ENCODE measurements at regions not wholly inside any gene's neighbourhood (a gene's known extent, or its start where the extent isn't known, plus 50 kb on each side); places are given as distances from the start of the nearest gene placed in this dataset.

DNA sequence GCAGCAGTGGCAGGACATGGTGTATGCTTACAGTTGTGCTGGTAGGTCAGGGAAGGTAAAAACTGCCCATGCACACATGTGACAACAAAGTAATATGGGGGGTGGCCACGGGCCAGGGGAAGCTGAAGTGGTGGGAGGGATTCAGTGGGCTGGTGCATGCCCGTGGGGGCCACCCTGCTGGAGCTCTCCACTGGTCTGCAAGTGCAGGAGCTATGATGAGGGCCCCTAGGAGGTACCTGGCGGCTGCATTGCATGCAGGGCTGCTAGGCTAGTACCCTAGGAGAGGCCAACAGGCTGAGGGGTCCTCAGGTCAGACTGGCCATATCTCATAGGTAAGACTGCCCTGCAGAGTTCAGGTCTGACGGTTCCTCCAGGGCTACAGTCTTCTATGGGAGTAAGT, 265.9 kb downstream of the NUP35 start:
- DNase-seq: no peak
- Histone ChIP-seq H3K4me3 (replicated peaks in 1 of 3) (no peak overlapping the region), H3K9me3 (no peaks in the 10 kb centered on the region), H3K27me3 (no peaks in the 10 kb centered on the region), H3K4me1 (no peaks in the 10 kb centered on the region), H3K27ac (no peak overlapping the region), H3K36me3 (no peaks in the 10 kb centered on the region)
- 79 to 88% methylated on average over 3 to 4 of the region's 4 CpGs for WGBS, 2 donors
- no peak for TF ChIP-seq POLR2A (IDR thresholded peaks at IDR 0.05)
- TF ChIP-seq, protein P1, sequence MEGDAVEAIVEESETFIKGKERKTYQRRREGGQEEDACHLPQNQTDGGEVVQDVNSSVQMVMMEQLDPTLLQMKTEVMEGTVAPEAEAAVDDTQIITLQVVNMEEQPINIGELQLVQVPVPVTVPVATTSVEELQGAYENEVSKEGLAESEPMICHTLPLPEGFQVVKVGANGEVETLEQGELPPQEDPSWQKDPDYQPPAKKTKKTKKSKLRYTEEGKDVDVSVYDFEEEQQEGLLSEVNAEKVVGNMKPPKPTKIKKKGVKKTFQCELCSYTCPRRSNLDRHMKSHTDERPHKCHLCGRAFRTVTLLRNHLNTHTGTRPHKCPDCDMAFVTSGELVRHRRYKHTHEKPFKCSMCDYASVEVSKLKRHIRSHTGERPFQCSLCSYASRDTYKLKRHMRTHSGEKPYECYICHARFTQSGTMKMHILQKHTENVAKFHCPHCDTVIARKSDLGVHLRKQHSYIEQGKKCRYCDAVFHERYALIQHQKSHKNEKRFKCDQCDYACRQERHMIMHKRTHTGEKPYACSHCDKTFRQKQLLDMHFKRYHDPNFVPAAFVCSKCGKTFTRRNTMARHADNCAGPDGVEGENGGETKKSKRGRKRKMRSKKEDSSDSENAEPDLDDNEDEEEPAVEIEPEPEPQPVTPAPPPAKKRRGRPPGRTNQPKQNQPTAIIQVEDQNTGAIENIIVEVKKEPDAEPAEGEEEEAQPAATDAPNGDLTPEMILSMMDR (IDR thresholded peaks at IDR 0.05): no peak
- intact Hi-C loops (cut with DNase I): no loop called here

DNA sequence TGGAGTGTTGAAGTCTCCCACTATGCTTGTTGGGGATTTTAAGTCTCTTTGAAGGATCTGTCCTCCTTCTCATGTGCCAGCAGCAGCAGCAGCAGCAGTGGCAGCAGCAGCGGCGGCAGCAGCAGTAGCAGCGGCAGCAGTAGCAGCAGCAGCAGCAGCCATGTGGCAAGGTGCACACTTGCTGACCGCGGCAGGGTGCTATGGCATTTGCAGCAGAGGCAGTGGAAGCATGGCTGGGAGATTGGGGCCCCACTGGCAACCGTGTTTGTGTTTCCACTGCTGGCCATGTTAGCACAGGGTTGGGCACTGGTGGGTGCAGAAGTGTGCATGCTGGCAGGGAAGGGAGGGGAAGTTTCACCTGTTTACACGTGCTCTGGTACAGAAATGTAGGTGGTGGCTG, 280.1 kb downstream of the NUP35 start:
- Histone ChIP-seq H3K27me3 (no peaks in the 10 kb centered on the region), H3K4me3 (replicated peaks in 1 of 3) (no peak overlapping the region), H3K9me3 (no peaks in the 10 kb centered on the region), H3K27ac (no peak overlapping the region), H3K36me3 (no peaks in the 10 kb centered on the region), H3K4me1 (no peaks in the 10 kb centered on the region)
- TF ChIP-seq, protein P1 (IDR thresholded peaks at IDR 0.05): no peak
- no peak for TF ChIP-seq POLR2A (IDR thresholded peaks at IDR 0.05)
- WGBS, 2 donors: 91 to 93% methylated on average over 7 of the region's 7 CpGs
- DNase-seq: no peak
- intact Hi-C loops (cut with DNase I): no loop called here

DNA sequence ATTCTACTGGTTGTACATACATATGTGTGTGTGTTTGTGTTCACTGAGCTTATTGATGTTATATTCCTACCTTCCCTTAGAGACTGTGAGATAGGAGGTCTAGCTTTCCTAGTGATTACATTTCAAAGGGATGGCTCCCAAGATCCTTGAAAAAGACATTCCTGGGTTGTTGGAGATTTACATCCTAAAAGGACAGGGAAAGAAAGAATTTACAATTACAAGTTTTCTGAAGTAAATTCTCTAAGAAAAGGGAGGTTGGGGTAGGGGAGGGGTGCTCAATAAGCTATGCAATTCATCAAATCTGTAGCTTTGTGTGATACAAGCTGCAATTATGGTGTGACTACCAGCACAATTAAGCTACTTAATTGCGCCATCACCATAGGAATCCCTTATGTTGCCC, 284.3 kb downstream of the NUP35 start:
- Histone ChIP-seq H3K9me3 (no peaks in the 10 kb centered on the region), H3K36me3 (no peaks in the 10 kb centered on the region), H3K27ac (no peak overlapping the region), H3K4me1 (no peaks in the 10 kb centered on the region), H3K4me3 (replicated peaks in 1 of 3) (no peak overlapping the region), H3K27me3 (no peaks in the 10 kb centered on the region)
- intact Hi-C loops (cut with DNase I): no loop called here
- TF ChIP-seq, protein P1 (IDR thresholded peaks at IDR 0.05): no peak
- no peak for TF ChIP-seq POLR2A (IDR thresholded peaks at IDR 0.05)
- no peak for DNase-seq
- 0% methylated on average over 1 of the region's 1 CpG for WGBS, 2 donors

DNA sequence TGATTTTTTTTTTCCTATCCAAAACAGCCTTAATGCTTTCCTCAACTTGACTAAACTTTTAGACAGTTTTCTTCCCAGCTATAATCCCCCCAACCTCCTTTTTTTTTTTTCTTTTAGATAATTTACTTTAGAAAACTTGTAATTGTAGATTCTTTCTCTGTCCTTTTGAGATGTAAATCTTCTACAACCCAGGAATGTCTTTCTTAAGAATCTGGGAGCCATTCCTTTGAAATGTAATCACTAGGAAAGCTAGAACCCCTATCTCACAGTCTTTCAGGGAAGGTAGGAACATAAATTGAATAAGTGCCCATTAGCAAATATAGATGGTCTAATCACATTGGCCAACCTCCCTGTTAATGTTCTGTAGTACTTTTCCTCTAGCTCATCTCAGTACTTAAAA, 285.4 kb downstream of the NUP35 start:
- H3K4me1 ChIP-seq: no peaks in the 10 kb centered on the region
- no peaks in the 10 kb centered on the region for H3K36me3 ChIP-seq
- H3K27ac ChIP-seq: no peak overlapping the region
- no peak for DNase-seq
- H3K27me3 ChIP-seq: no peaks in the 10 kb centered on the region
- intact Hi-C loops (cut with DNase I): no loop called here
- no peak overlapping the region for H3K4me3 ChIP-seq (replicated peaks in 1 of 3)
- H3K9me3 ChIP-seq: no peaks in the 10 kb centered on the region
- TF ChIP-seq, protein P1 (IDR thresholded peaks at IDR 0.05): no peak
- TF ChIP-seq POLR2A (IDR thresholded peaks at IDR 0.05): no peak

DNA sequence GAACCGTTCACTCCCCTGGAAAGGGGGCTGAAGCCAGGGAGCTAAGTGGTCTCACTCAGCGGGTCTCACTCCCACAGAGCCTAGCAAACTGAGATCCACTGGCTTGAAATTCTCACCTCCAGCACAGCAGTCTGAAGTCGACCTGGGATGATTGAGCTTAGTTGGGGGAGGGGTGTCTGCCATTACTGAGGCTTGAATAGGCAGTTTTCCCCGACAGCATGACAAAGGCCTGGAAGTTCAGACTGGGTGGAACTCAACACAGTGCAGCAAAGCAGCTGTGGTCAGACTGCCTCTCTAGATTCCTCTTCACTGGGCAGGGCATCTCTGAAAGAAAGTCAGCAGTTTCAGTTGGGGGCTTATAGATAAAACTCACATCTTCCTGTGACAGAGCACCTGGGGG, 292.5 kb downstream of the NUP35 start:
- Histone ChIP-seq H3K36me3 (no peaks in the 10 kb centered on the region), H3K4me1 (no peaks in the 10 kb centered on the region), H3K27me3 (no peaks in the 10 kb centered on the region), H3K9me3 (no peaks in the 10 kb centered on the region), H3K27ac (no peak overlapping the region), H3K4me3 (replicated peaks in 1 of 3) (no peak overlapping the region)
- no peak for DNase-seq
- WGBS, 2 donors: 65 to 74% methylated on average over 3 to 4 of the region's 4 CpGs
- TF ChIP-seq, protein P1 (IDR thresholded peaks at IDR 0.05): no peak
- intact Hi-C loops (cut with DNase I): no loop called here

Measured in thyroid gland (tissue), 4 donors.